CD14-positive monocyte (primary cell): ENCODE measurements at regions not wholly inside any gene's neighbourhood (a gene's known extent, or its start where the extent isn't known, plus 50 kb on each side); places are given as distances from the start of the nearest gene placed in this dataset.

Experiments
- DNase-seq, 3 donors: peaks; one replicate each; pipeline ENCODE4 v3.0.0-alpha.2; 2011 to 2022
- H2AFZ ChIP-seq: 2 replicates; pipeline ENCODE4 v1.6.0; 2012; ENCODE audit warnings: mild to moderate bottlenecking, low read depth, low read length, inconsistent platforms; ENCODE audit not compliant: insufficient read depth, poor library complexity, severe bottlenecking
- H3K27ac ChIP-seq, 2 donors: 1 replicate in 1 of 2; 2 replicates in 1 of 2; pipeline ENCODE4 v1.5.1; 2012 to 2013; ENCODE audit warnings: low read length in 2 of 2, control low read depth in 1 of 2, inconsistent platforms in 1 of 2, low read depth in 1 of 2, mild to moderate bottlenecking in 1 of 2
- H3K27me3 ChIP-seq, 2 donors: one replicate each; pipeline versions ENCODE4 v1.6.0 to v1.6.1; 2011 to 2013; ENCODE audit warnings: low read length in 2 of 2; ENCODE audit not compliant: control insufficient read depth in 2 of 2, insufficient read depth in 2 of 2
- H3K36me3 ChIP-seq, 2 donors: replicated peaks in 1 of 2; 1 replicate in 1 of 2; 2 replicates in 1 of 2; pipeline versions ENCODE4 v1.5.1 to v1.6.1; 2012 to 2013; ENCODE audit warnings: low read length in 2 of 2, control low read depth in 1 of 2, inconsistent platforms in 1 of 2, mild to moderate bottlenecking in 1 of 2; ENCODE audit not compliant: insufficient read depth in 2 of 2, control insufficient read depth in 1 of 2
- H3K4me1 ChIP-seq, 2 donors: 1 replicate in 1 of 2; 2 replicates in 1 of 2; pipeline versions ENCODE4 v1.5.1 to v1.6.1; 2012 to 2013; ENCODE audit warnings: low read length in 2 of 2, control low read depth in 1 of 2, inconsistent platforms in 1 of 2, mild to moderate bottlenecking in 1 of 2, moderate library complexity in 1 of 2; ENCODE audit not compliant: insufficient read depth in 2 of 2, control insufficient read depth in 1 of 2
- H3K4me2 ChIP-seq: replicated peaks from 2 replicates; pipeline ENCODE3; 2012; ENCODE audit warnings: low read length, moderate library complexity, mild to moderate bottlenecking; ENCODE audit not compliant: poor library complexity, severe bottlenecking; ENCODE audit errors: extremely low read depth
- H3K4me3 ChIP-seq, 3 experiments: fragments of 200-600 bp in 1 of 3; sonication (generic) in 1 of 3; replicated peaks in 1 of 3; 1 replicate in 2 of 3; 2 replicates in 1 of 3; pipeline ENCODE4 v1.5.1; 2011 to 2013; ENCODE audit warnings: low read length in 3 of 3, mild to moderate bottlenecking in 3 of 3, control low read depth in 2 of 3, low read depth in 2 of 3, inconsistent platforms in 1 of 3, moderate library complexity in 1 of 3
- H3K79me2 ChIP-seq: 2 replicates; pipeline ENCODE4 v1.6.0; 2012; ENCODE audit warnings: mild to moderate bottlenecking, control low read depth, inconsistent platforms, low read length, moderate library complexity; ENCODE audit not compliant: insufficient read depth
- H3K9ac ChIP-seq: 2 replicates; pipeline ENCODE4 v1.6.0; 2017; ENCODE audit warnings: low read length, mild to moderate bottlenecking; ENCODE audit not compliant: insufficient read depth, poor library complexity, severe bottlenecking
- H3K9me3 ChIP-seq, 2 donors: replicated peaks in 1 of 2; 1 replicate in 1 of 2; 2 replicates in 1 of 2; pipeline versions ENCODE4 v1.5.1 to v1.6.1; 2012 to 2013; ENCODE audit warnings: low read length in 2 of 2, control low read depth in 1 of 2; ENCODE audit not compliant: control insufficient read depth in 1 of 2, insufficient read depth in 1 of 2
- H4K20me1 ChIP-seq: 2 replicates; pipeline ENCODE4 v1.6.0; 2012; ENCODE audit warnings: mild to moderate bottlenecking, low read length, control low read depth, moderate library complexity; ENCODE audit not compliant: insufficient read depth
- H3K27ac Mint-ChIP-seq, 7 donors: one replicate each; pipeline ENCODE4 v1.8.0; 2020; ENCODE audit warnings: mild to moderate bottlenecking in 7 of 7, mixed read lengths in 7 of 7, moderate library complexity in 6 of 7, inconsistent platforms in 2 of 7
- H3K27me3 Mint-ChIP-seq, 3 donors: one replicate each; pipeline ENCODE4 v1.8.0; 2021 to 2022; ENCODE audit warnings: low read depth in 3 of 3, mild to moderate bottlenecking in 3 of 3, mixed read lengths in 3 of 3, moderate library complexity in 3 of 3, inconsistent platforms in 1 of 3
- H3K36me3 Mint-ChIP-seq, 2 donors: one replicate each; pipeline ENCODE4 v1.8.0; 2020; ENCODE audit warnings: mixed read lengths in 2 of 2, inconsistent platforms in 1 of 2, mild to moderate bottlenecking in 1 of 2
- H3K4me1 Mint-ChIP-seq: one replicate; pipeline ENCODE4 v1.8.0; 2020; ENCODE audit warnings: mild to moderate bottlenecking, mixed read lengths
- H3K4me3 Mint-ChIP-seq, 2 donors: one replicate each; pipeline ENCODE4 v1.8.0; 2020; ENCODE audit warnings: mild to moderate bottlenecking in 2 of 2, mixed read lengths in 2 of 2, moderate library complexity in 1 of 2
- H3K9me3 Mint-ChIP-seq, 7 donors: one replicate each; pipeline ENCODE4 v1.8.0; 2020 to 2022; ENCODE audit warnings: mixed read lengths in 7 of 7, mild to moderate bottlenecking in 6 of 7, moderate library complexity in 6 of 7, inconsistent platforms in 2 of 7
- CTCF ChIP-seq: fragments of 200-600 bp; IDR thresholded peaks from one replicate; pipeline ENCODE4 v1.8.0; 2022; ENCODE audit warnings: antibody characterized with exemption, mild to moderate bottlenecking
- WGBS: methylation state at CpG from one replicate; pipeline ENCODE4 v1.1.5; 2013; ENCODE audit warnings: missing lambda C conversion rate; ENCODE audit not compliant: insufficient coverage; 5-methylcytosine and 5-hydroxymethylcytosine counted together
- intact Hi-C, 2 donors: fragments of 100-400 bp; cut with micrococcal nuclease; formaldehyde crosslinking; loops; one replicate each; pipeline versions ENCODE4 v1.15.0 to v1.15.1; 2023

- H3K27me3 ChIP-seq: no peaks in the 10 kb centered on the region
- no peaks in the 10 kb centered on the region for H3K36me3 ChIP-seq
- H2AFZ ChIP-seq: no peak overlapping the region
- H3K4me1 Mint-ChIP-seq: peaks cover 28% of the 10 kb centered on the region
- H3K27ac Mint-ChIP-seq: no peak overlapping the region
- intact Hi-C loops: no loop called here
- TF ChIP-seq CTCF: no peak
- no peak overlapping the region for H3K4me2 ChIP-seq
- H3K36me3 Mint-ChIP-seq: no peaks in the 10 kb centered on the region
- no peaks in the 10 kb centered on the region for H3K79me2 ChIP-seq
- DNase-seq: no peak
- H4K20me1 ChIP-seq: no peaks in the 10 kb centered on the region
- no peak overlapping the region for H3K4me3 Mint-ChIP-seq
- H3K4me3 ChIP-seq: no peak overlapping the region
- peaks cover 29 to 42% of the 10 kb centered on the region in 2 donors for H3K4me1 ChIP-seq
- H3K9ac ChIP-seq: no peak overlapping the region
- H3K9me3 ChIP-seq: no peaks in the 10 kb centered on the region
- no CpG with 5 or more reads among the region's 1 CpG for WGBS
- peaks cover 0 to 2% (median 0%) of the 10 kb centered on the region in 3 donors for H3K27me3 Mint-ChIP-seq
- H3K27ac ChIP-seq: no peak overlapping the region
- H3K9me3 Mint-ChIP-seq: no peaks in the 10 kb centered on the region
Observed at GRCh38 chr22:41040483-41040882, 51.9 kb upstream of the EP300 start.

- H3K9ac ChIP-seq: no peak overlapping the region
- H3K9me3 ChIP-seq: no peaks in the 10 kb centered on the region
Observed at GRCh38 chr22:41041532-41041931, 50.9 kb upstream of the EP300 start.

More at GRCh38 chr22:41041532-41041931, 50.9 kb upstream of the EP300 start:
- Mint-ChIP-seq H3K36me3 (no peaks in the 10 kb centered on the region), H3K4me3 (no peak overlapping the region), H3K4me1 (peaks cover 29% of the 10 kb centered on the region), H3K9me3 (no peaks in the 10 kb centered on the region), H3K27ac (no peak overlapping the region), H3K27me3 (no peaks in the 10 kb centered on the region)
- WGBS: no CpG with 5 or more reads among the region's 5 CpGs
- intact Hi-C loops: no loop called here
- DNase-seq: no peak
- Histone ChIP-seq H4K20me1 (no peaks in the 10 kb centered on the region), H3K4me1 (peaks cover 30 to 45% of the 10 kb centered on the region in 2 donors), H3K36me3 (no peaks in the 10 kb centered on the region), H3K27me3 (no peaks in the 10 kb centered on the region), H2AFZ (no peak overlapping the region), H3K27ac (no peak overlapping the region), H3K4me3 (no peak overlapping the region), H3K79me2 (no peaks in the 10 kb centered on the region), H3K4me2 (no peak overlapping the region)
- no peak for TF ChIP-seq CTCF
